ENCODE measurements at regions not wholly inside any gene's neighbourhood (a gene's known extent, or its start where the extent isn't known, plus 50 kb on each side); places are given as distances from the start of the nearest gene placed in this dataset.

DNA sequence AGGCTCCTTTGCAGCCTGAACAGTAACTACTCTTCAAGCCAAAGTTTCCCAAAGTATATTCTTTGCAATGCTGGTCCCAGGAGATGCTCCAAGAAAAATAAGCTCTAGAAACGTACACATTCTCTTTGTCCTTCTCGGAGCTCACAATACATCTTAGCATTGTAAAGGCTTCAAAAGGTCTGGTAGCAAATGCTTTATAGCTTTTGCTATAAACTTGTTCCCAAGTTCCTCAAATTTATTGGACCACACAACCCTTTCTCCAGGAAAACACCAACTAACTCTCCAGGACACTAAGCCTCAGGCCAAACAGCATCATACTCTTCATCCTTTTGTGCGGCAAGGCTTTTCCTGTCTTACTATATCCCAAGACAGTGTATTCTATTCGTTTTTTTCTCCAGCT lies 455.6 kb upstream of the PROK2 start:
- Histone ChIP-seq H3K4me2 (replicated peaks; ENCODE audit: extremely low read depth, low read length, poor library complexity, severe bottlenecking) (no peak overlapping the region), H3K36me3 (replicated peaks in 1 of 2; ENCODE audit: control insufficient read depth in 1 of 2, insufficient read depth in 2 of 2, low read length in 2 of 2) (no peaks in the 10 kb centered on the region), H3K9ac (ENCODE audit: insufficient read depth, low read length, poor library complexity, severe bottlenecking) (no peak overlapping the region), H3K4me1 (ENCODE audit: control insufficient read depth in 1 of 2, insufficient read depth in 2 of 2, low read length in 2 of 2) (no peaks in the 10 kb centered on the region), H3K9me3 (replicated peaks in 1 of 2; ENCODE audit: control insufficient read depth in 1 of 2, insufficient read depth in 1 of 2, low read length in 2 of 2) (no peaks in the 10 kb centered on the region), H3K79me2 (ENCODE audit: insufficient read depth, low read length) (no peaks in the 10 kb centered on the region), H3K27me3 (ENCODE audit: control insufficient read depth in 2 of 2, insufficient read depth in 2 of 2, low read length in 2 of 2) (no peaks in the 10 kb centered on the region), H2AFZ (ENCODE audit: insufficient read depth, low read depth, low read length, poor library complexity, severe bottlenecking) (no peak overlapping the region), H3K4me3 (replicated peaks in 1 of 3; ENCODE audit: low read depth in 2 of 3, low read length in 3 of 3) (no peak overlapping the region), H3K27ac (ENCODE audit: low read depth in 1 of 2, low read length in 2 of 2) (no peak overlapping the region), H4K20me1 (ENCODE audit: insufficient read depth, low read length) (no peaks in the 10 kb centered on the region)
- intact Hi-C loops (cut with micrococcal nuclease), result no loop called here
- H3K27ac Mint-ChIP-seq, result no peak overlapping the region
- H3K27me3 Mint-ChIP-seq (ENCODE audit: low read depth in 3 of 3), result peaks cover 4 to 9% (median 7%) of the 10 kb centered on the region in 3 donors
- 92% methylated on average over 2 of the region's 4 CpGs for WGBS (ENCODE audit: insufficient coverage)
- TF ChIP-seq, protein P1, sequence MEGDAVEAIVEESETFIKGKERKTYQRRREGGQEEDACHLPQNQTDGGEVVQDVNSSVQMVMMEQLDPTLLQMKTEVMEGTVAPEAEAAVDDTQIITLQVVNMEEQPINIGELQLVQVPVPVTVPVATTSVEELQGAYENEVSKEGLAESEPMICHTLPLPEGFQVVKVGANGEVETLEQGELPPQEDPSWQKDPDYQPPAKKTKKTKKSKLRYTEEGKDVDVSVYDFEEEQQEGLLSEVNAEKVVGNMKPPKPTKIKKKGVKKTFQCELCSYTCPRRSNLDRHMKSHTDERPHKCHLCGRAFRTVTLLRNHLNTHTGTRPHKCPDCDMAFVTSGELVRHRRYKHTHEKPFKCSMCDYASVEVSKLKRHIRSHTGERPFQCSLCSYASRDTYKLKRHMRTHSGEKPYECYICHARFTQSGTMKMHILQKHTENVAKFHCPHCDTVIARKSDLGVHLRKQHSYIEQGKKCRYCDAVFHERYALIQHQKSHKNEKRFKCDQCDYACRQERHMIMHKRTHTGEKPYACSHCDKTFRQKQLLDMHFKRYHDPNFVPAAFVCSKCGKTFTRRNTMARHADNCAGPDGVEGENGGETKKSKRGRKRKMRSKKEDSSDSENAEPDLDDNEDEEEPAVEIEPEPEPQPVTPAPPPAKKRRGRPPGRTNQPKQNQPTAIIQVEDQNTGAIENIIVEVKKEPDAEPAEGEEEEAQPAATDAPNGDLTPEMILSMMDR (IDR thresholded peaks at IDR 0.05), result no peak
- H3K9me3 Mint-ChIP-seq, result peaks cover 0 to 4% (median 0%) of the 10 kb centered on the region in 7 donors
- H3K4me1 Mint-ChIP-seq, result peaks cover 3% of the 10 kb centered on the region
- DNase-seq, result no peak
- H3K4me3 Mint-ChIP-seq, result no peak overlapping the region
- H3K36me3 Mint-ChIP-seq, result no peaks in the 10 kb centered on the region

DNA sequence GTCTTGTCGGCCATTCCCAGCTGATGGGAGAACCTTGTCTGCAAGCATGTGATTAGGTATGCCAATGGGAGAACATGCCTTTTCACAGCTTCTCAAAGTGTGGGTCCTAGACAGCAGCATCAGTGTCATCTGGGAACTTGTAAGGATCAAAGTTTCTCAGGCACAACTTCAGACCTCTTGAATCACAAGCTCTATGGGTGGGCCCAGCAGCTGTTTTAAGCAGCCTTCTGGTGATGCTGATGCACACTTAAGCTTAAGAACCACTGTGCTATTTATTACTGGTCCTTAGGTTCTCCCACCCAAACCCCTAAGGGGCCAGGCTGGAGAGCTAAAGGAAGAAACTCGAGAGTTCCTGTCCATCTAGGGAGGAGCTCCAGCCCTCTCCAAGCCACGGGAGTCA lies 453.9 kb upstream of the PROK2 start:
- no peak overlapping the region for H3K9ac ChIP-seq (ENCODE audit: insufficient read depth, low read length, poor library complexity, severe bottlenecking)
- no peaks in the 10 kb centered on the region for H3K9me3 ChIP-seq (replicated peaks in 1 of 2; ENCODE audit: control insufficient read depth in 1 of 2, insufficient read depth in 1 of 2, low read length in 2 of 2)
- Mint-ChIP-seq H3K4me1 (no peaks in the 10 kb centered on the region), H3K4me3 (no peak overlapping the region), H3K27me3 (ENCODE audit: low read depth in 3 of 3) (peaks cover 1 to 9% (median 4%) of the 10 kb centered on the region in 3 donors), H3K36me3 (no peaks in the 10 kb centered on the region), H3K27ac (peak overlapping the region in 2 of 7 donors; percentile 69 to 70), H3K9me3 (peaks cover 0 to 2% (median 0%) of the 10 kb centered on the region in 7 donors)
- H3K79me2 ChIP-seq (ENCODE audit: insufficient read depth, low read length), result no peaks in the 10 kb centered on the region
- no peaks in the 10 kb centered on the region for H3K27me3 ChIP-seq (ENCODE audit: control insufficient read depth in 2 of 2, insufficient read depth in 2 of 2, low read length in 2 of 2)
- intact Hi-C loops (cut with micrococcal nuclease), result no loop called here
- no peak overlapping the region for H2AFZ ChIP-seq (ENCODE audit: insufficient read depth, low read depth, low read length, poor library complexity, severe bottlenecking)
- H3K27ac ChIP-seq (ENCODE audit: low read depth in 1 of 2, low read length in 2 of 2), result no peak overlapping the region
- H4K20me1 ChIP-seq (ENCODE audit: insufficient read depth, low read length), result no peaks in the 10 kb centered on the region
- no peak overlapping the region for H3K4me3 ChIP-seq (replicated peaks in 1 of 3; ENCODE audit: low read depth in 2 of 3, low read length in 3 of 3)
- no CpG with 5 or more reads among the region's 3 CpGs for WGBS (ENCODE audit: insufficient coverage)
- no peaks in the 10 kb centered on the region for H3K36me3 ChIP-seq (replicated peaks in 1 of 2; ENCODE audit: control insufficient read depth in 1 of 2, insufficient read depth in 2 of 2, low read length in 2 of 2)
- DNase-seq, result no peak
- no peak overlapping the region for H3K4me2 ChIP-seq (replicated peaks; ENCODE audit: extremely low read depth, low read length, poor library complexity, severe bottlenecking)
- H3K4me1 ChIP-seq (ENCODE audit: control insufficient read depth in 1 of 2, insufficient read depth in 2 of 2, low read length in 2 of 2), result no peaks in the 10 kb centered on the region
- TF ChIP-seq, protein P1 (IDR thresholded peaks at IDR 0.05), result no peak
